HUES64 (cell line): ENCODE measurements at regions not wholly inside any gene's neighbourhood (a gene's known extent, or its start where the extent isn't known, plus 50 kb on each side); places are given as distances from the start of the nearest gene placed in this dataset.

Experiments
- H3K27ac ChIP-seq: 2 replicates; pipeline ENCODE4 v1.7.0; 2013; ENCODE audit warnings: low read depth, low read length, inconsistent platforms
- H3K27me3 ChIP-seq: 2 replicates; pipeline ENCODE4 v1.6.1; 2013; ENCODE audit warnings: mild to moderate bottlenecking, low read length; ENCODE audit not compliant: insufficient read depth
- H3K36me3 ChIP-seq: 2 replicates; pipeline ENCODE4 v1.6.1; 2013; ENCODE audit warnings: mild to moderate bottlenecking, low read length; ENCODE audit not compliant: insufficient read depth
- H3K4me1 ChIP-seq: 2 replicates; pipeline ENCODE4 v1.6.1; 2013; ENCODE audit warnings: mild to moderate bottlenecking, low read length, moderate library complexity; ENCODE audit not compliant: insufficient read depth
- H3K4me3 ChIP-seq: 2 replicates; pipeline ENCODE4 v1.5.1; 2013; ENCODE audit warnings: mild to moderate bottlenecking, low read length, moderate library complexity
- H3K9ac ChIP-seq: 2 replicates; pipeline ENCODE4 v1.6.1; 2013; ENCODE audit warnings: mild to moderate bottlenecking, low read depth, low read length
- H3K9me3 ChIP-seq: 2 replicates; pipeline ENCODE4 v1.6.1; 2013; ENCODE audit warnings: low read depth, low read length; ENCODE audit not compliant: insufficient read depth
- WGBS: fragments of 150-250, 120-280 bp; methylation state at CpG from one replicate; pipeline ENCODE4 v1.1.7; 2013; ENCODE audit warnings: missing lambda C conversion rate; 5-methylcytosine and 5-hydroxymethylcytosine counted together

- no peaks in the 10 kb centered on the region for H3K27me3 ChIP-seq
- no peaks in the 10 kb centered on the region for H3K9me3 ChIP-seq
- 70% methylated on average over 3 of the region's 3 CpGs for WGBS
- H3K27ac ChIP-seq: no peak overlapping the region
- no peak overlapping the region for H3K9ac ChIP-seq
- no peaks in the 10 kb centered on the region; the same call in 1 of the 2 replicates for H3K4me1 ChIP-seq
- H3K4me3 ChIP-seq: no peak overlapping the region
- no peaks in the 10 kb centered on the region for H3K36me3 ChIP-seq
Observed at GRCh38 chr7:114112806-114113205, 194.0 kb upstream of the PPP1R3A start.

- Histone ChIP-seq H3K27ac (no peak overlapping the region), H3K27me3 (no peaks in the 10 kb centered on the region)
Observed at GRCh38 chr7:114110666-114111065, 191.9 kb upstream of the PPP1R3A start.

GRCh38 chr7:114109721-114110120, 190.9 kb upstream of the PPP1R3A start:
- H3K4me1 ChIP-seq: no peaks in the 10 kb centered on the region; the same call in 1 of the 2 replicates
- H3K9me3 ChIP-seq: no peaks in the 10 kb centered on the region
- H3K4me3 ChIP-seq: no peak overlapping the region
- H3K27ac ChIP-seq: no peak overlapping the region
- H3K9ac ChIP-seq: no peak overlapping the region
- H3K27me3 ChIP-seq: no peaks in the 10 kb centered on the region
- no peaks in the 10 kb centered on the region for H3K36me3 ChIP-seq

More at GRCh38 chr7:114110666-114111065, 191.9 kb upstream of the PPP1R3A start:
- H3K9me3 ChIP-seq: no peaks in the 10 kb centered on the region
- H3K9ac ChIP-seq: no peak overlapping the region
- no peaks in the 10 kb centered on the region for H3K36me3 ChIP-seq
- no peaks in the 10 kb centered on the region; the same call in 1 of the 2 replicates for H3K4me1 ChIP-seq
- H3K4me3 ChIP-seq: no peak overlapping the region

GRCh38 chr7:114109304-114109703, 190.5 kb upstream of the PPP1R3A start:
- Histone ChIP-seq H3K4me1 (peaks cover 3% of the 10 kb centered on the region), H3K9me3 (no peaks in the 10 kb centered on the region), H3K4me3 (no peak overlapping the region), H3K9ac (no peak overlapping the region), H3K36me3 (no peaks in the 10 kb centered on the region), H3K27me3 (no peaks in the 10 kb centered on the region), H3K27ac (no peak overlapping the region)
- WGBS: 96% methylated on average over 1 of the region's 1 CpG

GRCh38 chr7:114108510-114108909, 189.7 kb upstream of the PPP1R3A start:
- Histone ChIP-seq H3K27me3 (no peaks in the 10 kb centered on the region), H3K4me3 (no peak overlapping the region), H3K27ac (no peak overlapping the region), H3K36me3 (no peaks in the 10 kb centered on the region), H3K4me1 (peaks cover 5% of the 10 kb centered on the region), H3K9me3 (no peaks in the 10 kb centered on the region), H3K9ac (no peak overlapping the region)

GRCh38 chr7:114107522-114107921, 188.7 kb upstream of the PPP1R3A start:
- no peaks in the 10 kb centered on the region for H3K9me3 ChIP-seq
- WGBS: 75% methylated on average over 1 of the region's 2 CpGs

GRCh38 chr7:114104035-114104434, 185.2 kb upstream of the PPP1R3A start:
- no peak overlapping the region for H3K27ac ChIP-seq
- no peaks in the 10 kb centered on the region for H3K27me3 ChIP-seq
- no peak overlapping the region for H3K4me3 ChIP-seq
- H3K36me3 ChIP-seq: no peaks in the 10 kb centered on the region
- H3K4me1 ChIP-seq: peaks cover 5% of the 10 kb centered on the region
- no peak overlapping the region for H3K9ac ChIP-seq
- 88% methylated on average over 1 of the region's 1 CpG for WGBS
- H3K9me3 ChIP-seq: no peaks in the 10 kb centered on the region

More at GRCh38 chr7:114107522-114107921, 188.7 kb upstream of the PPP1R3A start:
- H3K27ac ChIP-seq: no peak overlapping the region
- no peak overlapping the region for H3K9ac ChIP-seq
- peaks cover 5% of the 10 kb centered on the region for H3K4me1 ChIP-seq
- H3K27me3 ChIP-seq: no peaks in the 10 kb centered on the region
- H3K4me3 ChIP-seq: no peak overlapping the region
- H3K36me3 ChIP-seq: no peaks in the 10 kb centered on the region

GRCh38 chr7:114102996-114103395, 184.2 kb upstream of the PPP1R3A start:
- Histone ChIP-seq H3K9ac (no peak overlapping the region), H3K27ac (no peak overlapping the region), H3K4me1 (peaks cover 5% of the 10 kb centered on the region), H3K4me3 (no peak overlapping the region), H3K9me3 (no peaks in the 10 kb centered on the region), H3K36me3 (no peaks in the 10 kb centered on the region), H3K27me3 (no peaks in the 10 kb centered on the region)
- WGBS: 93% methylated on average over 2 of the region's 2 CpGs

- WGBS: no CpG with 5 or more reads among the region's 1 CpG
- Histone ChIP-seq H3K4me3 (no peak overlapping the region), H3K9ac (no peak overlapping the region), H3K9me3 (no peaks in the 10 kb centered on the region), H3K4me1 (peaks cover 5% of the 10 kb centered on the region), H3K27ac (no peak overlapping the region), H3K36me3 (no peaks in the 10 kb centered on the region), H3K27me3 (no peaks in the 10 kb centered on the region)
Observed at GRCh38 chr7:114102131-114102530, 183.3 kb upstream of the PPP1R3A start.

- no peaks in the 10 kb centered on the region for H3K36me3 ChIP-seq
- H3K27me3 ChIP-seq: no peaks in the 10 kb centered on the region
- no peak overlapping the region for H3K27ac ChIP-seq
- H3K4me1 ChIP-seq: peaks cover 5% of the 10 kb centered on the region
- no peak overlapping the region for H3K9ac ChIP-seq
- no peak overlapping the region for H3K4me3 ChIP-seq
- H3K9me3 ChIP-seq: no peaks in the 10 kb centered on the region
Observed at GRCh38 chr7:114100810-114101209, 182.0 kb upstream of the PPP1R3A start.

- 98% methylated on average over 2 of the region's 3 CpGs for WGBS
- Histone ChIP-seq H3K36me3 (no peaks in the 10 kb centered on the region), H3K9me3 (no peaks in the 10 kb centered on the region), H3K27ac (no peak overlapping the region), H3K4me1 (peaks cover 2% of the 10 kb centered on the region), H3K27me3 (no peaks in the 10 kb centered on the region), H3K9ac (no peak overlapping the region), H3K4me3 (no peak overlapping the region)
Observed at GRCh38 chr7:114099337-114099736, 180.5 kb upstream of the PPP1R3A start.

- H3K9ac ChIP-seq: no peak overlapping the region
- no peak overlapping the region for H3K27ac ChIP-seq
- 95% methylated on average over 3 of the region's 4 CpGs for WGBS
- H3K27me3 ChIP-seq: peaks cover 14% of the 10 kb centered on the region
- no peaks in the 10 kb centered on the region for H3K36me3 ChIP-seq
- no peak overlapping the region for H3K4me3 ChIP-seq
- H3K9me3 ChIP-seq: no peaks in the 10 kb centered on the region
- no peaks in the 10 kb centered on the region for H3K4me1 ChIP-seq
Observed at GRCh38 chr7:114095885-114096284, 177.1 kb upstream of the PPP1R3A start.
